PC-3 (cell line): ENCODE measurements at regions not wholly inside any gene's neighbourhood (a gene's known extent, or its start where the extent isn't known, plus 50 kb on each side); places are given as distances from the start of the nearest gene placed in this dataset.

Experiments used
- ATAC-seq: fragments of 200-7000 bp; cut with Tn5 transposase; 2 replicates; pipeline ENCODE4 v1.9.1; 2020; ENCODE audit warnings: mild to moderate bottlenecking, moderate library complexity
- BruUV-seq: library from RNA; stranded (reverse); fragments of 400-500 nt; replicated peaks from 2 replicates; lab custom pipeline; 2021; lab: Mats Ljungman, UMichigan
- CTCF ChIA-PET: fragments of 300-600 bp; sonication (Branson Sonifier 250); formaldehyde crosslinking; loops from one replicate; lab custom pipeline; 2022; ENCODE audit warnings: antibody characterized with exemption; lab: Charles Lee
- POLR2A ChIA-PET: fragments of 300-600 bp; sonication (Branson Sonifier 250); formaldehyde crosslinking; loops from one replicate; lab custom pipeline; 2022; ENCODE audit warnings: antibody characterized with exemption; ENCODE audit not compliant: unreplicated experiment; lab: Charles Lee
- DNase-seq: peaks from one replicate; pipeline ENCODE4 v3.0.0-alpha.2; 2015
- H2AFZ ChIP-seq: fragments of 300-600 bp; sonication (generic); 2 replicates; pipeline ENCODE4 v1.6.0; 2016; ENCODE audit warnings: antibody characterized with exemption, low read length
- H3F3A ChIP-seq: fragments of 300-600 bp; sonication (generic); one replicate; pipeline ENCODE4 v1.6.0; 2017; ENCODE audit warnings: antibody characterized with exemption, low read length, control low read depth, mild to moderate bottlenecking; ENCODE audit not compliant: unreplicated experiment
- H3K27ac ChIP-seq: fragments of 300-600 bp; sonication (generic); 2 replicates; pipeline ENCODE4 v1.5.1; 2016; ENCODE audit warnings: mild to moderate bottlenecking, low read length
- H3K27me3 ChIP-seq: fragments of 300-600 bp; sonication (generic); 2 replicates; pipeline ENCODE4 v1.6.1; 2016; ENCODE audit warnings: low read length, mixed read lengths
- H3K36me3 ChIP-seq: fragments of 300-600 bp; sonication (generic); 2 replicates; pipeline ENCODE4 v1.6.1; 2016; ENCODE audit warnings: low read depth, mixed run types, low read length, mixed read lengths
- H3K4me1 ChIP-seq: fragments of 300-600 bp; sonication (generic); 2 replicates; pipeline ENCODE4 v1.5.1; 2016; ENCODE audit warnings: low read length; ENCODE audit not compliant: insufficient read depth
- H3K4me2 ChIP-seq: fragments of 300-600 bp; sonication (generic); 2 replicates; pipeline ENCODE4 v1.6.0; 2016; ENCODE audit warnings: low read length
- H3K4me3 ChIP-seq: fragments of 300-600 bp; sonication (generic); 2 replicates; pipeline ENCODE4 v1.5.1; 2016; ENCODE audit warnings: mild to moderate bottlenecking, low read length, mixed read lengths
- H3K79me2 ChIP-seq: fragments of 300-600 bp; sonication (generic); 2 replicates; pipeline ENCODE4 v1.6.1; 2017; ENCODE audit warnings: low read length, mixed read lengths
- H3K9ac ChIP-seq: fragments of 300-600 bp; sonication (generic); 2 replicates; pipeline ENCODE4 v1.6.0; 2016; ENCODE audit warnings: mild to moderate bottlenecking, low read length
- H3K9me2 ChIP-seq: fragments of 300-600 bp; sonication (generic); replicated peaks from 2 replicates; pipeline ENCODE4 v1.6.1; 2016; ENCODE audit warnings: mixed run types, low read length, mixed read lengths
- H3K9me3 ChIP-seq: fragments of 300-600 bp; sonication (generic); 2 replicates; pipeline ENCODE4 v1.6.1; 2016; ENCODE audit warnings: low read length, mixed read lengths
- H4K20me1 ChIP-seq: fragments of 300-600 bp; sonication (generic); 2 replicates; pipeline ENCODE4 v1.6.1; 2016; ENCODE audit warnings: low read length, mixed read lengths
- EZH2 ChIP-seq: fragments of 300-600 bp; sonication (generic); IDR thresholded peaks from one replicate; pipeline ENCODE4 v1.6.1; 2017; ENCODE audit warnings: antibody characterized with exemption, mild to moderate bottlenecking, low read length; ENCODE audit not compliant: unreplicated experiment
- EZH2phosphoT487 ChIP-seq: fragments of 300-600 bp; sonication (generic); IDR thresholded peaks from 2 replicates; pipeline ENCODE4 v1.6.1; 2018; ENCODE audit warnings: mild to moderate bottlenecking, antibody characterized with exemption, low read length, borderline replicate concordance
- intact Hi-C: fragments of 100-400 bp; cut with micrococcal nuclease; formaldehyde crosslinking; loops from 2 replicates; pipeline ENCODE4 v1.9.0; 2023
- TF ChIP-seq, protein P1 (sequence below): fragments of 300-600 bp; sonication (generic); conservative IDR thresholded peaks from 2 replicates; pipeline ENCODE4 v1.5.1; 2017; ENCODE audit warnings: antibody characterized with exemption, low read depth, mild to moderate bottlenecking, low read length

- BruUV-seq = no TSS peak
- H3K9me2 ChIP-seq = no peaks in the 10 kb centered on the region
- H3K27ac ChIP-seq = no peak overlapping the region
- H3K36me3 ChIP-seq = no peaks in the 10 kb centered on the region
- H3K79me2 ChIP-seq = no peaks in the 10 kb centered on the region
- ATAC-seq = no peak
- no peak overlapping the region for H3K4me2 ChIP-seq
- no peak overlapping the region for H3K4me3 ChIP-seq
- ChIA-PET POLR2A (interaction anchor here (0.7 kb wide), 1 partner anchor 417 kb away, joined by 5 read pairs; no protein-coding TSS in a partner anchor), CTCF (no interaction called here)
- H3F3A ChIP-seq = no peaks in the 10 kb centered on the region
- intact Hi-C loops = no loop called here
- DNase-seq = no peak
- H3K9ac ChIP-seq = no peak overlapping the region
- no peaks in the 10 kb centered on the region for H3K27me3 ChIP-seq
- peaks cover 12% of the 10 kb centered on the region for H3K4me1 ChIP-seq
- H4K20me1 ChIP-seq = no peaks in the 10 kb centered on the region
- no peak for TF ChIP-seq EZH2phosphoT487
- TF ChIP-seq, protein P1, sequence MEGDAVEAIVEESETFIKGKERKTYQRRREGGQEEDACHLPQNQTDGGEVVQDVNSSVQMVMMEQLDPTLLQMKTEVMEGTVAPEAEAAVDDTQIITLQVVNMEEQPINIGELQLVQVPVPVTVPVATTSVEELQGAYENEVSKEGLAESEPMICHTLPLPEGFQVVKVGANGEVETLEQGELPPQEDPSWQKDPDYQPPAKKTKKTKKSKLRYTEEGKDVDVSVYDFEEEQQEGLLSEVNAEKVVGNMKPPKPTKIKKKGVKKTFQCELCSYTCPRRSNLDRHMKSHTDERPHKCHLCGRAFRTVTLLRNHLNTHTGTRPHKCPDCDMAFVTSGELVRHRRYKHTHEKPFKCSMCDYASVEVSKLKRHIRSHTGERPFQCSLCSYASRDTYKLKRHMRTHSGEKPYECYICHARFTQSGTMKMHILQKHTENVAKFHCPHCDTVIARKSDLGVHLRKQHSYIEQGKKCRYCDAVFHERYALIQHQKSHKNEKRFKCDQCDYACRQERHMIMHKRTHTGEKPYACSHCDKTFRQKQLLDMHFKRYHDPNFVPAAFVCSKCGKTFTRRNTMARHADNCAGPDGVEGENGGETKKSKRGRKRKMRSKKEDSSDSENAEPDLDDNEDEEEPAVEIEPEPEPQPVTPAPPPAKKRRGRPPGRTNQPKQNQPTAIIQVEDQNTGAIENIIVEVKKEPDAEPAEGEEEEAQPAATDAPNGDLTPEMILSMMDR = no peak
- no peak for TF ChIP-seq EZH2
- H2AFZ ChIP-seq = no peak overlapping the region
- H3K9me3 ChIP-seq = no peaks in the 10 kb centered on the region
These were observed 832.8 kb downstream of the NR2F1-AS1 start for GRCh38 chr5:92748072-92748676.

DNA sequence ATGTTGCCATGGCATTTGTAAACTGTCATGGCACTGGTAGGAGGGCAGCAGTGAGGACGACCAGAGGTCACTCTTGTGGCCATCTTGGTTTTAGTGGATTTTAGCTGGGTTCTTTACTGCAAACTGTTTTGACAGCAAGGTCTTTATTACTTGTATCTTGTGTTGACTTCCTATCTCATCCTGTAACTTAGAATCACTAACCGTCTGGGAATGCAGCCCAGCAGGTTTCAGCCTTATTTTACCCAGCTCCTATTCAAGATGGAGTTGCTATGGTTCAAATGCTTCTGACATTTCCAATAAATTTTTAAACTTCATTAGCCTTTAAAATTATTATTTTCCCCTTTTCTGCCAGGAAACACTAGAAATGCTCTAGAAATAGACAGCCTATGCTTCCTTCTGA, 839.1 kb downstream of the NR2F1-AS1 start:
- DNase-seq (peak; percentile 9), ATAC-seq (no peak)
- no peak overlapping the region for H3K4me3 ChIP-seq
- no peaks in the 10 kb centered on the region for H3K9me2 ChIP-seq
- H3K27ac ChIP-seq = no peak overlapping the region
- ChIA-PET CTCF (no interaction called here), POLR2A (no interaction called here)
- intact Hi-C loops = no loop called here
- BruUV-seq = no TSS peak
- no peaks in the 10 kb centered on the region for H3K36me3 ChIP-seq
- no peaks in the 10 kb centered on the region for H4K20me1 ChIP-seq
- H3K79me2 ChIP-seq = no peaks in the 10 kb centered on the region
- H3K4me1 ChIP-seq = no peaks in the 10 kb centered on the region
- H3K27me3 ChIP-seq = no peaks in the 10 kb centered on the region
- H3K4me2 ChIP-seq = no peak overlapping the region
- H2AFZ ChIP-seq = no peak overlapping the region
- no peaks in the 10 kb centered on the region for H3F3A ChIP-seq
- no peak overlapping the region for H3K9ac ChIP-seq
- TF ChIP-seq, protein P1 = no peak
- TF ChIP-seq EZH2phosphoT487 (no peak), EZH2 (no peak)
- no peaks in the 10 kb centered on the region for H3K9me3 ChIP-seq

DNA sequence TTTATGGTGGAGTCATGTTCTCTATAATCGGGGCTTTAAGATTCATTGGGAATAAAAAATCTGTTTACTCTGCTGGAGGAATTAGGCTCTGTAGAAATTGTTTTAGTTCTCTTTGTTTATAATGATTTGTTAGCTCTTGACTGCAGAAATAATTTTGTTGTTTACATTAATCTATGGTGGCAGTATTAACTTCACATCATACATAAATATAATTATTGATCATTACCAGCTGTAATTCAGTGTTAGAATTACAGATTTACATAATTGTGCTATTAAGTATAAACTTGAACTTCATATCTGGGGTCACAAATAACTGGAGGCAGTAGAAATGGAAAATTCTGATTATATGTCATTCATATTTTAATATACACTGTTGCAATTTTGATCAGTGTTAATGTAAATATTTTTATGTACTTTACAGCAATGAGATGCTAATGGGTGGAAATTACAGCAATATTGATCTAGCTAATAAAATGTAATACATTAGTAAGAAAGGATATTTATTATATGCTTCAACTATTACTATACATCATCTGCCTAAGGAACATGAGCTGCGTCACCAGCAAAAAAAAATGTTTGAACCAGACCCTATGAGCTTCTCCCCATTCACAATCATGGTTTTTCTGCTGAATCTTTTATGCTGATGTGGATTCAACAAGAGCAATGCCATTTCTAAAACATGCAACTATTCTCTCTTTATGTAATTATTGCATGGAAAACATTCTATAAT, 846.6 kb downstream of the NR2F1-AS1 start:
- TF ChIP-seq EZH2 (no peak), EZH2phosphoT487 (no peak)
- TF ChIP-seq, protein P1 = no peak
- no peak overlapping the region for H3K4me3 ChIP-seq
- H3K4me2 ChIP-seq = no peak overlapping the region
- CTCF ChIA-PET = no interaction called here
- H3K27ac ChIP-seq = no peak overlapping the region
- no peaks in the 10 kb centered on the region for H3F3A ChIP-seq
- no peaks in the 10 kb centered on the region for H3K9me3 ChIP-seq
- H4K20me1 ChIP-seq = no peaks in the 10 kb centered on the region
- BruUV-seq = no TSS peak
- no peaks in the 10 kb centered on the region for H3K9me2 ChIP-seq
- no peak for ATAC-seq
- H3K4me1 ChIP-seq = no peaks in the 10 kb centered on the region
- no peak overlapping the region for H2AFZ ChIP-seq
- POLR2A ChIA-PET = no interaction called here
- intact Hi-C loops = no loop called here
- H3K9ac ChIP-seq = no peak overlapping the region
- no peak for DNase-seq
- no peaks in the 10 kb centered on the region for H3K36me3 ChIP-seq
- no peaks in the 10 kb centered on the region for H3K27me3 ChIP-seq
- H3K79me2 ChIP-seq = no peaks in the 10 kb centered on the region
